Calu3 (cell line): ENCODE measurements at regions not wholly inside any gene's neighbourhood (a gene's known extent, or its start where the extent isn't known, plus 50 kb on each side); places are given as distances from the start of the nearest gene placed in this dataset.

Experiments used
- BruUV-seq: library from RNA; stranded (reverse); fragments of 400-500 nt; replicated peaks from 2 replicates; lab custom pipeline; 2021; lab: Mats Ljungman, UMichigan
- CTCF ChIA-PET: fragments of 300-600 bp; sonication (Branson Sonifier 250); formaldehyde crosslinking; loops from one replicate; lab custom pipeline; 2022; ENCODE audit warnings: antibody characterized with exemption; lab: Charles Lee
- DNase-seq: peaks from one replicate; pipeline ENCODE4 v3.0.0; 2022
- H3K27ac Mint-ChIP-seq: one replicate; pipeline ENCODE4 v1.8.0; 2022; ENCODE audit warnings: mixed read lengths; ENCODE audit not compliant: unreplicated experiment
- H3K27me3 Mint-ChIP-seq: one replicate; pipeline ENCODE4 v1.8.0; 2022; ENCODE audit warnings: mixed read lengths; ENCODE audit not compliant: unreplicated experiment
- H3K36me3 Mint-ChIP-seq: one replicate; pipeline ENCODE4 v1.8.0; 2022; ENCODE audit warnings: mild to moderate bottlenecking, moderate library complexity, mixed read lengths; ENCODE audit not compliant: insufficient read depth, unreplicated experiment
- H3K4me1 Mint-ChIP-seq: one replicate; pipeline ENCODE4 v1.8.0; 2022; ENCODE audit warnings: mild to moderate bottlenecking, low read depth, mixed read lengths; ENCODE audit not compliant: unreplicated experiment
- H3K4me3 Mint-ChIP-seq: one replicate; pipeline ENCODE4 v1.8.0; 2022; ENCODE audit warnings: mild to moderate bottlenecking, low read depth, moderate library complexity, mixed read lengths; ENCODE audit not compliant: unreplicated experiment
- H3K9me3 Mint-ChIP-seq: one replicate; pipeline ENCODE4 v1.8.0; 2022; ENCODE audit warnings: low read depth, mixed read lengths; ENCODE audit not compliant: unreplicated experiment
- CTCF ChIP-seq: fragments of 200-600 bp; IDR thresholded peaks from one replicate; pipeline ENCODE4 v1.8.0; 2022; ENCODE audit warnings: antibody characterized with exemption; ENCODE audit not compliant: unreplicated experiment
- intact Hi-C: fragments of 100-400 bp; cut with micrococcal nuclease; formaldehyde crosslinking; loops from one replicate; pipeline ENCODE4 v1.10.0; 2022; ENCODE audit not compliant: unreplicated experiment

DNA sequence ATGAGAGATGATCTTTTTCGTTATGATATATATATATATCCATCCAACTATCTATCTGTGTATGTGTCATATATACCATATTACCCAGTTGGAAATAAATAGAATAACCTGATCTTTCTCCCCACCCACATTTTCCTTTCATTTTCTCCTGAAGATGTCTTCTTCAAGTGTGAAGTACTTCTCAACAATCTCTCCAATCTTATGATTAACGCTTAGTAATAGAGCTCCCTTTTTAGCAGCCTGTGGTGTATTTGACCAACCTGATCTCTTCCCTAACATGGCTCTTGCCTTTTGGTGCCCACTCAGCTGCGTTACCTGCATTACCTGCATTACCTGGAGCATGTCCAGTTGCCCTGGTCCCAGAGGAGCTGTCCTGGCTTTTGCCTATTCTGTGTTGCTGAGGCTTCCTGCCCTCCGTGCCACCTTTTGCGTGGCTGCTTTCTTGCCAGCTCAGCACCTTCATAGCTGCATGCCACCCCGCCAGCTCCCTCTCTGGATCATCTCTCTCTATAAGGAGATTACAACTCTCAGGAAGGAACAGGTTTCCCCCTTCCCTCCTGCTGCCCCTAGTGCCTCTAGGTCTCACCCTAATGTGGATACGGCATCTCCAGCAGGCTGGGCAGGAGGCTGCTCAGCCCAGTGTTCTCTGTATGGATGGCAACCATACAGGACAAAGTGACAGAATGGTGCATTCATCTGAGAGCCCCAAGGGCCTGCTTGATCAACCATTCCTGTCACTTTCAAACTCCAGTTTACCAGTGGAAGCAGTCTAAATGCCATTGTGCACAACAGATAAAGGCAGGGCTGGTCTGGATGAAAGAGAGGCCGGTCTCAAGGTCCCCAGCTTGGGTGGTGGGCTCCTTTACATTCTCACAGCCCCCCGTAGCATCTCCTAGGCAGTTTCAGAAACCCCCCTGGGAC, 126.7 kb downstream of the GADD45G start:
- no peaks in the 10 kb centered on the region for H3K4me1 Mint-ChIP-seq
- no TSS peak for BruUV-seq
- CTCF ChIA-PET = no interaction called here
- no peak for TF ChIP-seq CTCF
- H3K27ac Mint-ChIP-seq = no peak overlapping the region
- intact Hi-C loops = loop anchor here (10.0 kb wide), 1 partner anchor 127 kb away; the partner anchor contains the start of gene GADD45G
- DNase-seq = no peak
- H3K36me3 Mint-ChIP-seq = no peaks in the 10 kb centered on the region
- H3K4me3 Mint-ChIP-seq = no peak overlapping the region
- H3K9me3 Mint-ChIP-seq = no peaks in the 10 kb centered on the region
- peaks cover 14% of the 10 kb centered on the region for H3K27me3 Mint-ChIP-seq

GRCh38 chr9:89732295-89732938, 127.6 kb downstream of the GADD45G start:
- DNase-seq = no peak
- H3K9me3 Mint-ChIP-seq = no peaks in the 10 kb centered on the region
- H3K4me3 Mint-ChIP-seq = no peak overlapping the region
- H3K27me3 Mint-ChIP-seq = peaks cover 23% of the 10 kb centered on the region
- H3K4me1 Mint-ChIP-seq = no peaks in the 10 kb centered on the region
- no peak overlapping the region for H3K27ac Mint-ChIP-seq
- intact Hi-C loops = loop anchor here (10.0 kb wide), 1 partner anchor 128 kb away; the partner anchor contains the start of gene GADD45G
- no peaks in the 10 kb centered on the region for H3K36me3 Mint-ChIP-seq
- no TSS peak for BruUV-seq
- no peak for TF ChIP-seq CTCF
- CTCF ChIA-PET = no interaction called here

GRCh38 chr9:89732939-89733324, 128.1 kb downstream of the GADD45G start:
- H3K4me1 Mint-ChIP-seq = no peaks in the 10 kb centered on the region
- TF ChIP-seq CTCF = no peak
- no peaks in the 10 kb centered on the region for H3K9me3 Mint-ChIP-seq
- no peak overlapping the region for H3K4me3 Mint-ChIP-seq
- no peaks in the 10 kb centered on the region for H3K36me3 Mint-ChIP-seq
- H3K27ac Mint-ChIP-seq = no peak overlapping the region
- H3K27me3 Mint-ChIP-seq = peaks cover 28% of the 10 kb centered on the region
- no TSS peak for BruUV-seq
- intact Hi-C loops = loop anchor here (10.0 kb wide), 1 partner anchor 128 kb away; the partner anchor contains the start of gene GADD45G
- no peak for DNase-seq
- CTCF ChIA-PET = no interaction called here

GRCh38 chr9:89734600-89735041, 129.8 kb downstream of the GADD45G start:
- no TSS peak for BruUV-seq
- CTCF ChIA-PET = no interaction called here
- intact Hi-C loops = loop anchor here (10.0 kb wide), 1 partner anchor 130 kb away; the partner anchor contains the start of gene GADD45G
- Mint-ChIP-seq H3K4me3 (no peak overlapping the region), H3K36me3 (no peaks in the 10 kb centered on the region), H3K9me3 (no peaks in the 10 kb centered on the region), H3K27me3 (peaks cover 45% of the 10 kb centered on the region), H3K4me1 (no peaks in the 10 kb centered on the region), H3K27ac (no peak overlapping the region)
- no peak for DNase-seq
- TF ChIP-seq CTCF = no peak
